H9 (cell line): ENCODE measurements at regions not wholly inside any gene's neighbourhood (a gene's known extent, or its start where the extent isn't known, plus 50 kb on each side); places are given as distances from the start of the nearest gene placed in this dataset.

Experiments
- DNase-seq: peaks from one replicate; pipeline ENCODE4 v3.0.0-alpha.2; 2017
- H2AFZ ChIP-seq: one replicate; pipeline ENCODE4 v1.6.1; 2013; ENCODE audit warnings: mild to moderate bottlenecking, low read length, control low read depth, moderate library complexity
- H2AK5ac ChIP-seq: 2 replicates; pipeline ENCODE4 v1.6.1; 2013; ENCODE audit warnings: low read length, control low read depth, mixed read lengths; ENCODE audit not compliant: insufficient read length
- H2BK120ac ChIP-seq: one replicate; pipeline ENCODE4 v1.6.1; 2013; ENCODE audit warnings: low read depth, mild to moderate bottlenecking, low read length, control low read depth, inconsistent platforms; ENCODE audit not compliant: poor library complexity, severe bottlenecking
- H2BK12ac ChIP-seq: 2 replicates; pipeline ENCODE4 v1.6.1; 2013; ENCODE audit warnings: low read length, control low read depth, mixed read lengths, low read depth; ENCODE audit not compliant: insufficient read length
- H2BK15ac ChIP-seq: 2 replicates; pipeline ENCODE4 v1.6.1; 2013; ENCODE audit warnings: low read depth, low read length, control low read depth
- H2BK20ac ChIP-seq: one replicate; pipeline ENCODE4 v1.6.1; 2013; ENCODE audit warnings: low read depth, mild to moderate bottlenecking, low read length, control low read depth, inconsistent platforms; ENCODE audit not compliant: poor library complexity, severe bottlenecking
- H2BK5ac ChIP-seq: 2 replicates; pipeline ENCODE4 v1.6.1; 2013; ENCODE audit warnings: low read length, control low read depth, mixed read lengths; ENCODE audit not compliant: insufficient read length
- H3K14ac ChIP-seq: 2 replicates; pipeline ENCODE4 v1.6.1; 2013; ENCODE audit warnings: low read length, control low read depth; ENCODE audit not compliant: insufficient read depth
- H3K18ac ChIP-seq: 2 replicates; pipeline ENCODE4 v1.6.1; 2013; ENCODE audit warnings: low read depth, mild to moderate bottlenecking, mixed read lengths, low read length, control low read depth; ENCODE audit not compliant: insufficient read length
- H3K23ac ChIP-seq: 2 replicates; pipeline ENCODE4 v1.6.1; 2013; ENCODE audit warnings: low read length, control low read depth, mixed read lengths, low read depth; ENCODE audit not compliant: insufficient read length
- H3K23me2 ChIP-seq: 2 replicates; pipeline ENCODE4 v1.6.1; 2013; ENCODE audit warnings: low read depth, mild to moderate bottlenecking, mixed read lengths, low read length, control low read depth; ENCODE audit not compliant: insufficient read length, poor library complexity, severe bottlenecking
- H3K27ac ChIP-seq: 2 replicates; pipeline ENCODE4 v1.5.1; 2013; ENCODE audit warnings: low read length, control low read depth, mixed read lengths, low read depth; ENCODE audit not compliant: insufficient read length
- H3K27me3 ChIP-seq: 2 replicates; pipeline ENCODE4 v1.6.1; 2013; ENCODE audit warnings: low read length, control low read depth, inconsistent platforms; ENCODE audit not compliant: insufficient read depth
- H3K4ac ChIP-seq: 2 replicates; pipeline ENCODE4 v1.6.1; 2013; ENCODE audit warnings: low read depth, mild to moderate bottlenecking, control low read depth, inconsistent platforms, low read length, moderate library complexity
- H3K4me1 ChIP-seq: 2 replicates; pipeline ENCODE4 v1.6.1; 2013; ENCODE audit warnings: low read length, control low read depth, inconsistent platforms; ENCODE audit not compliant: insufficient read depth
- H3K4me2 ChIP-seq: 2 replicates; pipeline ENCODE4 v1.6.1; 2013; ENCODE audit warnings: low read length, control low read depth, mixed read lengths; ENCODE audit not compliant: insufficient read length, insufficient read depth
- H3K56ac ChIP-seq: 2 replicates; pipeline ENCODE4 v1.6.1; 2013; ENCODE audit warnings: low read depth, mild to moderate bottlenecking, mixed read lengths, low read length, control low read depth; ENCODE audit not compliant: insufficient read length
- H3K79me1 ChIP-seq: 2 replicates; pipeline ENCODE4 v1.6.1; 2013; ENCODE audit warnings: low read depth, mild to moderate bottlenecking, moderate library complexity, low read length, control low read depth, inconsistent platforms; ENCODE audit not compliant: insufficient read depth, poor library complexity, severe bottlenecking
- H3K79me2 ChIP-seq: 2 replicates; pipeline ENCODE4 v1.6.1; 2013; ENCODE audit warnings: low read length, control low read depth, inconsistent platforms; ENCODE audit not compliant: insufficient read depth
- H3K9ac ChIP-seq: 2 replicates; pipeline ENCODE4 v1.6.1; 2013; ENCODE audit warnings: low read length, control low read depth, mixed read lengths; ENCODE audit not compliant: insufficient read length; ENCODE audit errors: extremely low read depth
- H3K9me3 ChIP-seq: one replicate; pipeline ENCODE4 v1.6.1; 2013; ENCODE audit warnings: low read depth, low read length, inconsistent platforms; ENCODE audit not compliant: control insufficient read depth
- H3T11ph ChIP-seq: one replicate; pipeline ENCODE4 v1.6.1; 2013; ENCODE audit warnings: mild to moderate bottlenecking, low read length, control low read depth, inconsistent platforms
- H4K20me1 ChIP-seq: one replicate; pipeline ENCODE4 v1.6.1; 2013; ENCODE audit not compliant: control insufficient read depth, insufficient read length, insufficient read depth
- H4K5ac ChIP-seq: 2 replicates; pipeline ENCODE4 v1.6.1; 2013; ENCODE audit warnings: low read depth, mild to moderate bottlenecking, mixed read lengths, low read length, control low read depth; ENCODE audit not compliant: insufficient read length
- H4K8ac ChIP-seq: replicated peaks from 2 replicates; pipeline ENCODE4 v1.6.1; 2013; ENCODE audit warnings: low read length, control low read depth, mixed read lengths, low read depth; ENCODE audit not compliant: insufficient read length
- H4K91ac ChIP-seq: 2 replicates; pipeline ENCODE4 v1.6.1; 2013; ENCODE audit warnings: low read depth, mild to moderate bottlenecking, moderate library complexity, mixed read lengths, low read length, control low read depth; ENCODE audit not compliant: insufficient read length
- H3K27ac Mint-ChIP-seq, 3 experiments: 2 replicates in 2 of 3; 3 replicates in 1 of 3; pipeline ENCODE4 v1.8.0; 2020 to 2021; ENCODE audit warnings: mixed read lengths in 3 of 3, mild to moderate bottlenecking in 1 of 3, moderate library complexity in 1 of 3
- H3K27me3 Mint-ChIP-seq: 2 replicates; pipeline ENCODE4 v1.8.0; 2021; ENCODE audit warnings: low read depth, mild to moderate bottlenecking, moderate library complexity, mixed read lengths
- H3K36me3 Mint-ChIP-seq, 3 experiments: 2 replicates in 2 of 3; 3 replicates in 1 of 3; pipeline ENCODE4 v1.8.0; 2020 to 2021; ENCODE audit warnings: low read depth in 3 of 3, mixed read lengths in 3 of 3; ENCODE audit not compliant: insufficient read depth in 1 of 3
- H3K4me1 Mint-ChIP-seq, 2 experiments: 2 replicates each; pipeline ENCODE4 v1.8.0; 2020; ENCODE audit warnings: mixed read lengths in 2 of 2
- H3K4me3 Mint-ChIP-seq, 2 experiments: 2 replicates in 1 of 2; 3 replicates in 1 of 2; pipeline ENCODE4 v1.8.0; 2020 to 2021; ENCODE audit warnings: mild to moderate bottlenecking in 2 of 2, mixed read lengths in 2 of 2, moderate library complexity in 1 of 2
- H3K9me3 Mint-ChIP-seq, 2 experiments: 2 replicates in 1 of 2; 3 replicates in 1 of 2; pipeline ENCODE4 v1.8.0; 2020; ENCODE audit warnings: mild to moderate bottlenecking in 2 of 2, mixed read lengths in 2 of 2, moderate library complexity in 1 of 2
- CTCF ChIP-seq: fragments of 200-600 bp; sonication (generic); conservative IDR thresholded peaks from 3 replicates; pipeline ENCODE4 v1.8.0; 2021; ENCODE audit warnings: antibody characterized with exemption, mild to moderate bottlenecking
- WGBS: extraction: QIAGEN DNeasy Blood & Tissue Kit; methylation state at CpG from one replicate; pipeline ENCODE4 v1.1.7; 2013; ENCODE audit warnings: missing lambda C conversion rate, low lambda C conversion rate, mixed read lengths; ENCODE audit not compliant: insufficient read length; ENCODE audit errors: extremely low coverage; 5-methylcytosine and 5-hydroxymethylcytosine counted together

DNA sequence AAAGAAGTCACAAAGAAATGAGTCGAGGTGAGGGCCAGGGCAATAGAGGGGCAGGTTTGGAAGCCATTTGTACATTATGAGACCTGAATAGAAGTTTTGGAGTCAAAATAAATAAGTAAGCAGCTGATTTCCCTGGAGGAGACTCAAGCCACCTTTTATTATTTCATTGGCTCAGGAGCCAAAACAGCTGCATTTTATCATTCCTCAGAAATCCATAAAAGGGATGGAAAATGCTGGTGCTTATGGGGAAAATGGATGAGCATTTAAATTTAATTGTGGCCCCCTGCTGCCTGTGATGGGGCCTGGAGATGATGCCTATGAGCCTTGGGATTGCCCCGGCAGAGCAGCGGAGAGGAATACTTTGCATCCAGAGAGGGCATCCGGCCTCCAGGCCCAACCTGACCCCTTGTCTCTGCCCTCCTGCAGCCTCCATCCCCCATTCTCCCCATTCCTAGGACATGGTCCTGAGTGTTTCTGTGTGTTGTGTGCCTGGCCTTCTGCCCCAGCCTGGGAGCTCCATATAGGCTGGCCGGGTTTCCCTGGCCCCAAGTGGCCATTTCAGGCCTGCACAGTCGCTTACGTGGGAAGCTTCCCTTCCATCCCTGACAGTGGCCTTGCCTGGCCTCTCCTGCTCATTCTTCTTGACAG is 296.8 kb upstream of the ZMIZ1 start:
- Histone ChIP-seq H3K23ac (no peak overlapping the region), H2BK12ac (no peak overlapping the region), H2BK5ac (no peak overlapping the region), H3K23me2 (no peaks in the 10 kb centered on the region), H3K27ac (no peak overlapping the region), H3K4me1 (no peaks in the 10 kb centered on the region), H2AFZ (no peak overlapping the region), H2BK20ac (no peak overlapping the region), H3K4ac (no peak overlapping the region), H2AK5ac (no peak overlapping the region), H3K4me2 (no peak overlapping the region), H3K79me2 (no peaks in the 10 kb centered on the region), H4K8ac (no peak overlapping the region), H3K27me3 (no peaks in the 10 kb centered on the region), H3K9me3 (no peaks in the 10 kb centered on the region), H4K20me1 (no peaks in the 10 kb centered on the region), H3K18ac (no peak overlapping the region), H4K5ac (no peak overlapping the region), H3T11ph (no peak overlapping the region), H3K9ac (no peak overlapping the region), H2BK15ac (no peak overlapping the region), H3K56ac (no peak overlapping the region), H3K14ac (no peak overlapping the region; the same call in 1 of the 2 replicates), H2BK120ac (no peak overlapping the region), H3K79me1 (no peaks in the 10 kb centered on the region), H4K91ac (no peak overlapping the region)
- TF ChIP-seq CTCF = no peak
- H3K36me3 Mint-ChIP-seq = no peaks in the 10 kb centered on the region; a peak in 1 of 7 replicates
- H3K4me3 Mint-ChIP-seq = no peak overlapping the region
- H3K27me3 Mint-ChIP-seq = peaks cover 6% of the 10 kb centered on the region
- no peaks in the 10 kb centered on the region for H3K9me3 Mint-ChIP-seq
- DNase-seq = no peak
- H3K27ac Mint-ChIP-seq = no peak overlapping the region; a peak in 1 of 7 replicates
- no CpG with 5 or more reads among the region's 7 CpGs for WGBS
- H3K4me1 Mint-ChIP-seq = peaks cover 15 to 27% of the 10 kb centered on the region in 2 experiments
